GM21825 (cell line): ENCODE measurements at regions not wholly inside any gene's neighbourhood (a gene's known extent, or its start where the extent isn't known, plus 50 kb on each side); places are given as distances from the start of the nearest gene placed in this dataset.
"Not testable (repeated sequence)": the region's sequence is repeated elsewhere in the genome, so short reads cannot be mapped to it uniquely, and the experiment has no call there.

Experiments
- ATAC-seq: cut with Tn5 transposase; IDR thresholded peaks from one replicate; pipeline ENCODE4 v1.9.1; 2021; ENCODE audit warnings: mild to moderate bottlenecking, moderate library complexity; ENCODE audit not compliant: unreplicated experiment

DNA sequence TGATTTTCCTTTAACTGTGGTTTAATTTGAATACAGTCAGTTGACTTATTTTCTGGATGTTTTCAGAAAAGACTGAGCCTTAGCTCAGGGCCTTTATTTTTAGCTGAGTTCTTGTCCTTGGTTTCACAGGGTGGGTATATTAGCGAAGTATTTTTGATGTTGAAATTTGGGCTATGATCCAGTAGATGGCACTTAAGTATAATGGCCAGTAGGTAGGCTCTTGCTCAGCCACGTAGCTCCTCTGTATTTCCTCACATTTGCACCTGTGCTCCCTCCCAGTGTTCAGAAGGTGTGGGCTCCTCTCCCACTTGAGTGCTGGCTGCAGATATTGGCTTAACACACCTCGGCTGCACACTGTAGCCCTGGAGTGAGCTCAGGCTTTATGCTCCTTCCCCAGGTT lies 549.9 kb upstream of the AMOT start:
- no peak for ATAC-seq

DNA sequence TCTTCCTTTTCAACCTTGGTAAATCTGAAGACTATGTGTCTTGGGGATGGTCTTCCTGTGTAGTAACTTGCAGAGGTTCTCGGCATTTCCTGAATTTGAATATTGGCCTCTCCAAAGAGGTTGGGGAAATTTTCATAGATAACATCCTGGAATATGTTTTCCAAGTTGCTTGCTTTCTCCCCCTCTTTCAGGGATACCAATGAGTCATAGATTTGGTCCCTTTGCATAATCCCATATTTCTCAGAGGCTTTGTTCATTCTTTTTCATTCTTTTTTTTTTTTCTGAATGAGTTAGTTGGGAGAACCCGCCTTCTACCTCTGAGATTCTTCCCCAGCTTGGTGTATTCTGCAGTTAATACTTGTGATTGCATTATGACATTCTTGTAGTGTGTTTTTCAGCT lies 549.2 kb upstream of the AMOT start:
- ATAC-seq: no peak

GRCh38 chrX:113384628-113385027 lies 544.0 kb upstream of the AMOT start:
- ATAC-seq: no peak

GRCh38 chrX:113373421-113373820 lies 532.8 kb upstream of the AMOT start:
- not testable (repeated sequence) for ATAC-seq

DNA sequence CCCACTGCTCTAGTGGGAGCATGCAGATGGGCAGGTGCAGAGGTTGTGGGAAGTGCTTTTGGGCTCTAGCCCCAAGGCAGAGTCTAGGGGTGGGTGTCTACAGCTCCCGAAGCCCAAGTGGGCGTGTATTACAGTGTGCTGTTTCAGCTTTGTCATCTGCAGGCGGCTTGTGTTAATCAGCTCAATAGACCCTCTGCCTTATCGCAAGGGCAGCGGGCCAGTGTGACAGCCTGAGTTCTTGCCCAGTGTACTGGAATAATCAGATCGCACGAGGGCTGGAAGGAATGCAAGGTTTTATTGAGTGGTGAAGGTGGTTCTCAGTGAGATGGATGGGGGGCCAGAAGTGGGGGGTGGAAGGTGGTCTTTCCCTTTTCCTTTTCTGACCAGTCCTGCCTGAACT lies 529.4 kb upstream of the AMOT start:
- ATAC-seq: no peak

- no peak for ATAC-seq
Measured at GRCh38 chrX:113369056-113369455, 528.4 kb upstream of the AMOT start.

GRCh38 chrX:113353134-113353533 lies 512.5 kb upstream of the AMOT start:
- no peak for ATAC-seq

GRCh38 chrX:113330416-113330815 lies 489.8 kb upstream of the AMOT start:
- no peak for ATAC-seq

GRCh38 chrX:113315927-113316326 lies 475.3 kb upstream of the AMOT start:
- no peak for ATAC-seq

GRCh38 chrX:113305496-113305895 lies 464.9 kb upstream of the AMOT start:
- no peak for ATAC-seq

DNA sequence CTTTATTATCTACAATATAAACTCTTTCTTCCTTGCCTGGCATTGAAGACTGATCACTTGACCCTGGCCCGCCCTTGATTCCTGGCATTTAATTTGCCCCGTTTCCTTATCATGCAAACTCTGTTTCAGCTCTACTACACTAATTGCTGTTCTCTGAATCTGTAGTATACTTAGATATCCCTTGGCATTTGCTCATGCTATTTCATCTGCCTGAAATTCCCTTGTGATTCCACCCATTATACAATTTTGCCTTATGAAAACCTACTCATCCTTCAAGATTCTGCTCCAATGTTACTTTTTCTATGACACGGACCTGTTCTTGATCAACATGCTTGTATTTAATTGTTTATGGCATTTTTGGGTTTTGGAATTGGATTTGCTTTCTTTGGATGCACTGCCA lies 459.9 kb upstream of the AMOT start:
- ATAC-seq: no peak

DNA sequence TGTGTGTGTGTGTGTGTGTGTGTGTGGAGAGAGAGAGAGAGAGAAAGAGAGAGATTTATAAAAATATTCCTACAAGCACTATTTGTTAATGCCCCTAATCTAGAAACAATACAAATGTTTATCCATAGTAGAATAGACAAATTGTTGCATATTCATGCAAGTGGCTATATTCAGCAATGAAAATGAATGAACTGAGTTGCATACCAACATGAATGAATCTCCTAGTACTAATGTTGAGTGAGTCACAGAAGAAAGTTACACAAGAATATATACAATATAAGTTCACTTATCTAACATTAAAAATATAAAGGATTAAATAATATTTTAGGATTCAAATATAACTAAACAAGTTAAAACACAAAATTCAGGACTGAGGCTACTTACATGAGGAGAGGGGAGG lies 456.8 kb upstream of the AMOT start:
- ATAC-seq: no peak

GRCh38 chrX:113289503-113289902 lies 448.9 kb upstream of the AMOT start:
- ATAC-seq: no peak

GRCh38 chrX:113287761-113288160 lies 447.1 kb upstream of the AMOT start:
- ATAC-seq: no peak

DNA sequence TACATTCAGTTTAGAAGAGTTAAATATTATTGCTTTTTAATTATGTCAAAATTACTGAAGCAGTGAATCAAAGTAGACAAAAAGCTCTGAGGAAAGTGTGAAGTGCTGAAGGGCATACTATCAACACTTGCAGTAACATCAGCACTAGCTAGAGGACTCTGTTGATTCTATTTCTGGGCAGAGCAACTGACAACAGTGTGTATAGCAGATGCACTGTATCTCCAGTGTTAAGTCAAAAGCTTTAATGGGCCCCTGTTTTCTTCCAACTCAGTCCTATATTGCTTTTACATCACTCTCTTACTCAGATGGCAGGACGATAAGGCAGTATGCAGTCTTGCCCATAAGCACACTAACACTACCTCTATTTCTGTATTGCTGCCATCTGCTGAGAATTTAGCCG lies 435.2 kb upstream of the AMOT start:
- ATAC-seq: no peak

DNA sequence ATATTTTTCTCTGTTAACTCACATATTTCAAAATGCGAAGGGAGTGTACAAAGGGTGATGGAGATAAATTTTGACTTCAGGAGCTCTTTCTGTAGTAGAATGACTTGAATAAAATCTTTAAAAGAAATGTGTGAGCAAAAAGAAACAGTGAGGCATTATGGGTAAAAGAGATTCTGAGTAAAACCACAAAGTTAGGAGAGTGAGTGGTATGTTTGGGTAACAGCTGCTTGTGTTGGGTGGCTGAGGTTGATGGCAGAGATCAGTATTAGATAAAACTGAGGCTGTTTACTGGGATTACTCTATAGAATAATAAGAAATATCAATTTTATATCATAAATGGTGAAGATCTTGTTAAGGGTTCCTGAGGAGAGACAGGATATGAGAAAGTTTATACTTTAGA lies 434.2 kb upstream of the AMOT start:
- ATAC-seq: no peak

DNA sequence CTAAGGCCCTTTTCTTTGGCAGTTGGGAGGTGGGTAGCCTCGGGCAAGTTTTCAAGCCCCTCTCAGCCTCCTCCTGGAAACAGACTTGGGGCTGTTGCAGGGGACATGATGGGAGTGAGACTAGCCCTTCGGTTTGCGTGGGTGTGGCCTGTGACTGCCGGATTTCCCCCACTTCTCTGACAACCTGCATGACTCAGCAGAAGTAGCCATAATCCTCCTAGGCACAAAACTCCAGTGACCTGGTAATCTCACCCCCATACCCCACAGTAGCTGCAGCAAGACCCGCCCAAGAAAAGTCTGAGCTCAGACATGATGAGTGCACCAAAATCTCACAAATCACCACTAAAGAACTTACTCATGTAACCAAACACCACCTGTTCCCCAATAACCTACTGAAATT lies 433.7 kb upstream of the AMOT start:
- no peak for ATAC-seq

GRCh38 chrX:113269203-113269602 lies 428.6 kb upstream of the AMOT start:
- no peak for ATAC-seq

DNA sequence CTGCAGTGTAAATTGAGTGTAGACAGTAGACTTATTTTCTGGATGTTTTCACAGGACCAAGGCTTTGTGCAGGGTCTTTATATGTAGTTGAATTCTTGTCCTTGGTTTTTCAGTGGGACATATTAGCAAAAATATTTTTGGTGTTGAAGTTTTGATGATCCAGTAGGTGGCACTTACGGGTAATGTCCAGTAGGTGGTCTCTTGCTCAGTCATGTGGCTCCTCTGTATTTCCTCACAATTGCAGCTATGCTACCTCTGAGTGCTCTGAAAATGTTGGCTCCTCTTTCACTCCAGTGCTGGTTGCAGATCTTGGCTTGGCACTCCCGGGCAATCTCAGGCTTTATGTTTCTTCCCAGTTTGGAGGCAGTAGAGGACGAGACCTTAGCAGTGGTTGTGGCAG lies 419.8 kb upstream of the AMOT start:
- ATAC-seq: no peak

- no peak for ATAC-seq
Measured at GRCh38 chrX:113222305-113222704, 381.7 kb upstream of the AMOT start.

- ATAC-seq: no peak
Measured at GRCh38 chrX:113212052-113212451, 371.4 kb upstream of the AMOT start.

DNA sequence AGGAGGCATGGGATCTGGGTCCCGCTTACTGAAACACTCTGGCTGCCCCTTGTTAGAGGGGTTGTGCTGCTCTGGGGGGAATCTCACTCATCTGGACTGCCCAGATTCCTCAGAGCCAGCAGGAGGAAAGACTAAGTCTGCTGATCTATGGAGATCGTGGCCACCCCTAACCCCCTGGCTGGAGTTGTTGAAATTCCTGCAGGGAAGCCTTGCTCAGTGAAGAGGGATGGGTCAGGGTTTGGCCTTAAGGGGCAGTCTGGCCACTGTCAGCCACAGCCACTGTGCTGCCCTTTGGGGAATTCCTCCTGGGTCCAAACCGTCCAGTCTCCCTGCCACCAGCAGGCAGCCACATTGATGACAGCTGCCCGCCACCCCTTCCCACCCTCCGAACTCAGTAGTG lies 362.0 kb upstream of the AMOT start:
- ATAC-seq: no peak

- no peak for ATAC-seq
Measured at GRCh38 chrX:113195949-113196348, 355.3 kb upstream of the AMOT start.

GRCh38 chrX:113192418-113192817 lies 351.8 kb upstream of the AMOT start:
- ATAC-seq: no peak
